HG03565 (cell line): ENCODE measurements at regions not wholly inside any gene's neighbourhood (a gene's known extent, or its start where the extent isn't known, plus 50 kb on each side); places are given as distances from the start of the nearest gene placed in this dataset.
A peak's percentile ranks its signal among the peaks of the same experiment; 100 is the strongest.
"Not testable (repeated sequence)": the region's sequence is repeated elsewhere in the genome, so short reads cannot be mapped to it uniquely, and the experiment has no call there.

Source experiments
- ATAC-seq: cut with Tn5 transposase; IDR thresholded peaks from one replicate; pipeline ENCODE4 v1.9.1; 2021; ENCODE audit warnings: mild to moderate bottlenecking, moderate library complexity; ENCODE audit not compliant: unreplicated experiment

DNA sequence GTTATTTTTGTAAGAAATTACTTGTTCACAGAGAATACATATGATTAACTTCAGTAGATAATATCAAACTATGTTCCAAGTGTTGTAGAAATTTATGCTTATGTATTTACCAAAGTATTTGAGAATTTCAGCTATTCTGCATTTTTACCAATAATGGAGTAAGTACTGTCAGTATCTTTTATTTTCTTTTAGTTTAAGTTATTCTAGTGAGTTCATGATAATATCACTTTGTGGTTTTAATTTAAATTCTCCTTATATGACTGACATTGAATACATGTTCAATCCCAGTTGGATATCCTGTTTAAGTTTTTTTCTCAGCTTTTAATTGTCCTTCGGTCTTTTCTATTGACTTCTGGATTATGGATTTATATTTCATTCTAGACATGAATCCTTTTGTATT, 1024.6 kb downstream of the EFNA5 start:
- ATAC-seq: no peak

DNA sequence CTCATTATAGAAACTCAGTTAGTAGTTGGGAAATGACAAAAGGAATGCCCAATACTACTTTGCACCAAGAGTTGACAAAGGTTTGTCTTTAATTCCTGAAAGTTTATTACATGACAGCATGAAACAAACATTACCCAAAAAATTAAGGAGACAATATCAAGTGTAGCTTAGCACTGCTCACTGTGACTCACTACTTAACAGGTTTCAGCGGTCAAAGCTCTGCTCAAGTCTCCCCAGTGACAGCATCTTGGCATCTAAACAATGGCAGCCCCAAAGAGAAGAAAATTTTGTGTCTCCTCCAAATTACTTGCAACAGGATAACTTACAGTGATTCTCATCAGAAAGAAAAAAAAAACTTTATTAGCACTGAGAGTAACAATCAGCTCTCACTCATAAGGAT, 1030.2 kb downstream of the EFNA5 start:
- ATAC-seq: no peak

DNA sequence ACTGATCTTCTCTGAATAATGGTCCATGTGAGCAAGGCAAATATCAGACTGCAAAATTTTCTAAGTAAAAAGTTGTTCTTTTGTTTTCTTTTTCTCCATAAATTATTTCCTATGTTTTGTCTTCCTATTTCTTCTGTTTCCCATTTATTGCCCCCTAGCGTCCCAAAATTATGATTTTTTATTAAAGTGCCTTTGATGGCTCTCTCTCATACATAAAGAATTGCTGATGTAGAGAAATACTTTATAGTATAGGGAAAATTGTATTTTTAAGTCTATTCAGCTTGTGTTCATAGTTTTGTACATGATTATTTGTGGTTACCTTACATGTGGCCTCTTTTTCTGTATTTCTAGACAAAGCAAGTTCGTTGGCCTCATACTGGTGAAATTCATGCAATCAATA, 1031.2 kb downstream of the EFNA5 start:
- no peak for ATAC-seq

DNA sequence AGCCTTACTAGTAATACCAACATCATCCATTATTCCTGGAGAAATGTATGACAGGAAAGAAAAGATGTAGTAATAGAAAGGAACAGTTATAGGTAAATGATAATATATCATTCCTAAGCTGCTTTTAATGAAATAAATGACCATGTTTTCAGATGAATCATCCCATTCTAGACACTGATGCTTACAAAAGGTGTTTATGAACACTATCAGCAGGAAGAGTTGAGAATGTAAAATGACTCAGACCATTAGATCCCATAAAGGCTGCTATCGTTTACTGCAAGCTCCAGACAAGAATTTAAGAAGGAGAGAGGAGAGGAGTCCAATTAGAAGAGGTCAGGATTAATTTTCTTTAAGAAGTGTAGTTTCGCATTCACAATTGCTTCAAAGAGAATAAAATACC, 1033.5 kb downstream of the EFNA5 start:
- no peak for ATAC-seq

DNA sequence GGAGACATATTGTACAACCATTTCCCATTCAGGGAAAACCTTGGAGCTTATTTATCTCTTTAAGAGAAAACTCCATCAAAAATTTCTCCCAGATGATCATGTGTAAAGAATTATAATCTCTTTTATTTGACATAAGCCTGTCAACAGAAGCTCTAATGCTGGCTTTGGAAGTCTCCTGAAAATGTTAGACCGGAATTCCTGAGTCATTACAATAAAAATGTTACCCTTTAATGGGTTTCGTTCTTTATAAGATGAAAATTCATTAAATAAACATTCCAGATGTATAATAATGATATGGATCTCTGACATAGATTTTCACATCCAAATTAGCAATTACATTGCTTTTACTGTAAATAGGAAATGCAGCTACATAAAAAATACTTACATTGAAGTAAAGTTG, 1036.4 kb downstream of the EFNA5 start:
- no peak for ATAC-seq

DNA sequence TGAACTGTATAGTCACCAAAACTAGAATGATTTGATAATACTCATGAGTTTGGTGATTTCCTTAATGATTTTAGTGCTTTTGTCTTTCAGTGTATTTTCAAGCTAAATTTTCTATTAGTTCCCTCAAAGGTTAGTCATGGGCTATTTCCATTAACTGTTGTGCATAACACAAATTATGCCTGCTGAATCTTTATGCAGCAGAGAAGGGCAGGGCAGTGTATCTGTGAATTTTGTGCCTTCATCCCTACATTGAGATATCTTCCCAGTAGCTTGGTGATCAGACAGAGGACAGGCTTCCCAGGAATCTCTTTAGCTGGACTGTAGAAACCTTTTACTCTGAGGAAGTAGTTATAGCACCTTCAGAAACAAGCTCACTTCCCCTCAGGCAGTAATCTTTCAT, 1036.9 kb downstream of the EFNA5 start:
- ATAC-seq: no peak

DNA sequence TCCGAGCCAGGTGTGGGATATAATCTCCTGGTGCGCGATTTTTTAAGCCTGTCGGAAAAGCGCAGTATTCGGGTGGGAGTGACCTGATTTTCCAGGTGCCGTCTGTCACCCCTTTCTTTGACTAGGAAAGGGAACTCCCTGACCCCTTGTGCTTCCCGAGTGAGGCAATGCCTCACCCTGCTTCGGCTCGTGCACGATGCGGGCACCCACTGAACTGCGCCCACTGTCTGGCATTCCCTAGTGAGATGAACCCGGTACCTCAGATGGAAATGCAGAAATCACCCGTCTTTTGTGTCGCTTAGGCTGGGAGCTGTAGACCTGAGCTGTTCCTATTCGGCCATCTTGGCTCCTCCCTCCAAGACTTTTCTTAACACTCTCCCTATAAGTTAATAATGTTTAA, 1042.3 kb downstream of the EFNA5 start:
- not testable (repeated sequence) for ATAC-seq

DNA sequence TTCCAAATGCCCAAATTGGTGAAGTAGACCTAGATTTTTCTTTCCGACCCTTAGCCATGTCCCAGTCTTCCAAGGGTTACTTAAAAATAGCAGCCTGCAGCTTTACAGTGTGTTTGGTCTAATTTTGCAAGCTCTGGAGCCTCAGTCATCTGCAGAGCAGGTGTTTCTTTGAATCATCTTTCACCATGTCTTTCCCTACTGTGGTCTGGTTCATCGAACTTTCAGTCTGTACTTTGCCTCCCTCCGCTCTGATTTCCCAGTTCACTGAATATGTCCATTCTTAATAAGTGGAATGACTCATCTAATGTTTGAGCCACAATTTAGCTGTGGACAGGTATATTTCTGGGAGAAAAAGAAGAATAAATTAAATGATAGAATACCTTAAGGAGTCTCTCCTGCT, 1060.7 kb downstream of the EFNA5 start:
- ATAC-seq: no peak

DNA sequence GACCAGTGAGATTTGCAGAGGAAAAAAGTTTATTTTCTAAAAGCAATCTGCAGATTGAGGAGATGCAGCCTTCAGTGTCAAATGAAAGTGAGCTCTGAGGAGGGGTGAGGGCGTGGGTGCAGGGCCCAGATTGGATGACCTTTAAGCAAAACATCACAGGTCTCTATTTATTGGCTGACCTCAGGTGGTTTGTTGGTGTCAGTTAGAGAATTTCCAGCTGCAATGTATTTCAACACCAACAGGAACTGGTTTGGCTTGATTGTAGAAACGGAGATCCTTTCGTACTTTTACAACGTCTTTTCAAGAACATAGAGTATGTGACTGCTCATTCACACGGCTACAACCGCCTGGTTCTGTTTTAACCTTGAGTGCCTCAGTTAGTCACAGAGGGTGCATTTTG, 1069.1 kb downstream of the EFNA5 start:
- peak; percentile 57 for ATAC-seq

DNA sequence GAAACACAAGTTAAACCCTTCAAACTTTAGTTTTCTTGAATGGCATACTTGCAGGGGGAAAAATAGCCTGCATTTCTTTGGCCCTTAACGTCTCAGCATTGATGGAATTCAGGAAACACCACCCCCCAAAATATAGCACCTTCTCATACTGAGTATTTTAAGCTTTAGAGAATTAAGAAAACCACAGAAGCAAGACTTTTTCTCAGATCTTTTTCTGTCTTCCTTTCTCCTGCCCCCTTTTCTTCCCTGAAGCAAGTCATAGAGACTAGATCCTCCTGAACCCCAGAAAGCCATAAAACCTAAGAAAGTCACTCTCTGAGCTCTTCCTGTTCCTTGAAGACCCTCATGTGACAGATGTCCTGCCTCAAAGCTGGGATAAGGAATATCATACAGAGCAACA, 1069.9 kb downstream of the EFNA5 start:
- no peak for ATAC-seq

DNA sequence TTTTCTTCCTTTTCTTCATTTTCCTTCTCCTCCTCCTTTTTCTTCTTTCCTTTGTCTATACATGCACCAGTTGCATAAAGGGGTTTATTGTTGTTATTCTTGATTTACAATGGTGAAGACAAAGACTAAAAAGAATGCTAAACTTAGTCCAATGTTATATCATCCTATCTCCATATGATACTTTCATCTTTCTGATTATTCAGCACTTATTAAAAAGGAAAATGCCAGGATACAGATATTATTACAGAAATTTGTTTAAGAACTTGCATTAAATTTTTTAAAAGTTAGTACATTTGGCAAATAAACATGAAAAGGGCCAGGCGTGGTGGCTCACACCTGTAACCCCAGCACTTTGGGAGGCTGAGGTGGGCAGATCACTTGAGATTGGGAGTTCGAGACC, 1074.9 kb downstream of the EFNA5 start:
- ATAC-seq: no peak

DNA sequence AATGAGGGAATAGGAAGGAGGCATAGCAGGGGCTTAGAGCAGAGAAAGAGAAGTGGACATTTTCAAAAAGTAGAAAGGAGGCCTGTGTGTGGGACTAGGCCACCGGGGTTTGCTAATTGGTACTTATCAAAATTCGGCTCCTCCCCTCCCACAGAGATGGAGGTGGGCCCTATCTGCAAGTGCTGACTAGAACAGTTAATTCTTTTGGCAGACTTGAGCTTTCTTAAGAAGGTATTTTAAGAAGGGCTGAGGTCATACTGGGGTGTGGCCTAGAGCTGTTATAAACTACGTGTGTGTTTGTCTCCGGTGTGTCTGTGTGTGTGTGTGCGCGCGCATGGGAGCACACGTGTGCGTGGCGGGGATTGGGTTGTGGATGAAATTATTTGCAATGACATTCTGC, 1086.5 kb downstream of the EFNA5 start:
- no peak for ATAC-seq

DNA sequence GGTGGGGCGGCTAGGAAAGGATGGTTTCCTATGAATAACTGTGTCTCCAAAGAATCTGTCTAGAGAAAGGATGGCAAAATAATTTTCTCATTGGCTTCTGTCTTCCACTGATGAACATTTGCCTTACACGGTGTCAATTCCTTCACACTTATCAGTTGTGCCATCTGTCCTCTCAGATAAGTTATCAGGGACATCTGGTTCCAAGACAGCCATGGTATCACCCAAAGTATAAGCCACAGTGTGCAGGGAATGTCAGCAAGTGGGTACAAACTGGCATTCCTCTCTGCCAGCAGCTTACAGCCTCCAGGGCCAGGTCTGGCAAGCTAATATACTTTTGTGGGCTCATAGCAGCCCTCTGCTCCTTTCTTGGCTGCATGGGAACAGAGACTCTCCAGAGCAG, 1092.0 kb downstream of the EFNA5 start:
- ATAC-seq: no peak

DNA sequence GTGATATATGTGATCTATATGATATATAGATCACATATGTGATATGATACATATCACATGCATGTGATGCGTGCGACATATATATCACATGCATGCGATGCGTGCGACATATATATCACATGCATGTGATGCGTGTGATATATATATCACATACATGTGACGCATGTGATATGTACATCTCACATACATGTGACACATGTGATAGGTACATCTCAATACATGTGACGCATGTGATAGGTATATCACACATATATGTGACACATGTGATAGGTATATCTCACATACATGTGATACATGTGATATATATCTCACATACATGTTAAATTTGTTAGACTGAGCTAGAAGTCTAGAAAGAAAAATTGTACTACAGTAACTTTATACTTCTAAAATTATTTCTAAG, 1095.9 kb downstream of the EFNA5 start:
- no peak for ATAC-seq

DNA sequence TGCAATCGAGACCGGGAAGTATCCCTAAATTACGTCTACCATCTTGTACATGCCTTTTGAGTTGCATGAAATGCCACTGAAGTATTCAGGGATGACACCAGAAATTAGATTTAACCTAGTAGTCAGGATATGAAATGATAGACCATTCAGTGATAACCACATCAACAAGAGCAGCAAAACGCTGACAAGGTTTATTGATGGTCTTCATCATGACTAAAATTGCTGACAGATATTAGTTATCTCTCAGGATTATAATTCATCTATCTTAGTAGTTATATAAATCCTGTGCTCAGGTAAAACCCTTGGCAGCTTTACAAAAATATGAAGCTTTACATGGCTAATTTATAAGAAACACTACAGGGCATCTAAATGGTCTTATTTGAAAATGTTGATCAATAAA, 1104.7 kb downstream of the EFNA5 start:
- no peak for ATAC-seq

DNA sequence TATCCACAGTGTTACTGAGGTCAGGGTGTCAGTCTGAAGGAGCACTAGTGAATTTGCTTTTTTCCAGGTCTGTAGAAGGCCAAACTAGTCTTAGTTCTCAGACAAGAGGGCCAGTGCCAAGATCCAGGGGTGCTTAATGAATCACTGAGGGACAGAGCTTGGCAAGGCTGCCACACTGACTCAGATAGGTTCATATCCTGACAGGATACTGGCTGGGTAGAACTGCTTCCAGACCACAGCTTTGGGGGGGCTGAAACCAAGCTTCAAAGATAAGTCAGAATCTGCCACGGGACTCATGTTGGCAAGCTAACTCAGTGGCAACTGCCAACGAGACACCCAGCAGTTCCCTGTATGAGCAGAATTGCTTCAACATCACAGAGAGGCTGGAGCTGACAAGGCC, 1125.4 kb downstream of the EFNA5 start:
- ATAC-seq: no peak

DNA sequence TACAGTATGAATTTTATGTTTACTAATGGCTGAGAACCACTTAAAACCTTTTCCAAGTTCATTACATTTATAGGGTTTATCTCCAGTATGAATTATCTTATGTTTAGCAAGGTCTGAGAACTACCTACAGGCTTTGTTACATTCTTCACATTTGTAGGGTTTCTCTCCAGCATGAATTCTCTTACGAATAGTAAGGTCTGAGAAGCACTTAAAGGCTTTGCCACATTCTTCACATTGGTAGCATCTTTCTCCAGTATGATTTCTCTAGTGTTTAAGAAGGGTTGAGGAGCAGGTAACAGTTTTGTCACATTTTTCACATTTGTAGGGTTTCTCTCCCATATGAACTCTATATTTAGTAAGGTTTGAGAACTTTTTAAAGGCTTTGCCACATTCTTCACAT, 1127.4 kb downstream of the EFNA5 start:
- no peak for ATAC-seq

DNA sequence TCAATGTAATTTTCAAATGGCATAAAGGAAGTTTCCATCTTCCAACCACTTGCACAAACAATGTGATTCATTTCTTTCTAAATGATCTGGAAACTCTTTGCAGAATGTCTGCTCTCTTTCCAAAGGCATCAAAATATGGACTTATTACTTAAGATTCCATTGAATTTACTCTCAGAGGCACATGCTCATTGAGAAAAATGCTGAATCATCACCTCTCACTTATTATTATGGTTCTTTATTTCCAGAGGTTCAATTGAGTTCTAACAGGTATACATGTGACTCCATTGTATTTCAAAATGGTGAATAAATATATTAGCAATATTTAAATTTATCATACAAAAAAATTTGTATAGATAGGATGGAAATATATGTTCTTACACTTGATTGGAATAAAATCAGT, 1140.6 kb downstream of the EFNA5 start:
- no peak for ATAC-seq

DNA sequence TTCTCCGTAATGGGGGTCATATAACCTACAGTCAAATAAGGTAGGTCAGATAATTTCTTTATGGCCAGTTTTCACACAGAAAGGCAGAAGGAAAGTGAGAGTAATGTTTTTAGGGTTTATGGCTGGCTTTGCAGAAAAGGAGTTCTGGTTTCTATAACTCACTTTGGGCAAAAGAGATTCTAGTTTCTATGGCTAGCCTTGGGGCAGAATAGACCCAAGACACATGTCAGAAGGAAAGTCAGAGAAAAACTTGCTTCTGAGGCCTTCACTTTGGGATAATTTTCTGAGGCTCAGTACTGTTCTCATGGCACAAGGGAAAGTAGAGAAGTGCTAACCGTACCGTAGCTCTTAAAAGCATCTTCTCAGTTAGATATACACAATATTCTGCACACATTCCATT, 1145.3 kb downstream of the EFNA5 start:
- no peak for ATAC-seq

DNA sequence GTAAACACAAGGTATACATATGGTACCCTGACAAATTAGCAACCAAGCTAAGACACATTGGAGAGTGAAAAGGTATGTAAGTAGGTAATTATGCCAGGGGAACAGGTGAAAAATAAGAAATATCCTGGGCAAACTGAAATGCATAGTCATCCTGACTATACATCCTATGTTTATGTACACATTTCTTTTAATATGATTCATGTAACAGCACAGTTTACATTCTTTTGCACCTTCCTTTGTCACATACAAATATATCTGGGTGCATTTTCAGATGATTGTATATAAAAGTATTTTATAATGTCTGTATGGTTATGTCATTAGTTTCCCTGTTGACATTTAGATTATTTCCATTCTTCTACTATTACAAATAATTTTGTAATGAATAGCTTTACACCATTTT, 1146.9 kb downstream of the EFNA5 start:
- ATAC-seq: no peak

DNA sequence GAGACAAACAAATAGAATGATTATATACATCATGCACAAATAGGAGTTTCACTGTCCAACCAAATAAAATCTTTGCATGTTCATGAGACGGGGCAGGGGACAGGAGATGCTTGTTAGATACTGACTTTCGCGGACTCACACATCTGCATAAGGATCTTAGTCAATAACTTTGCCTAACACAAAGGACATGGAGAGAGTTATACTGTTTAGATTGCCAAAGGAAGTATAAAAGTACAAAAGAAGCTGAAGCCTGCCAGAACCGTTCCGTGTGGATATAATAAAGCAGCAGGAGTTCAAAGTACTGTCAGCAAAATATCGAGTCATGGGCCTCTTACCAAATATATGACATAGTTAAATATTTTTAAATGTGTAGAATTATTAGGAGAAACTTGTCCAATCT, 1148.4 kb downstream of the EFNA5 start:
- no peak for ATAC-seq

DNA sequence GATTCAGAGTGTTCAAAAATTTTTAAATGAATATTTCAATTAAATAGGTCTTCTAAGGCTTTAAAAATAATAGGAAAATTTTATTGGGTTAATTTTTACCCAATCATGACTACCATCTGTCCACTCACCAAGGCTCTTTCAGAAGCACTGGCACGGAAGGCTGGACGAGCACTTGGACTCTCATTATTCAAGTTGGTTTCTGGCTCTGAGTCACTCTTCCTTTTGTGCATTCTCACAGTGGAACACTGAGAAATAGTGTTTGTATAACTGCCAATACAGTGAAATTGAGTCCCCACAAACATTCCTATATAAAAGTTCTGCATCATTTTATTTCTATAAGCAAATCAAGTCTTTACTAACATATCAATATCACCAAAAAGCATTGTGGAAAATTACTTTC, 1149.0 kb downstream of the EFNA5 start:
- no peak for ATAC-seq

DNA sequence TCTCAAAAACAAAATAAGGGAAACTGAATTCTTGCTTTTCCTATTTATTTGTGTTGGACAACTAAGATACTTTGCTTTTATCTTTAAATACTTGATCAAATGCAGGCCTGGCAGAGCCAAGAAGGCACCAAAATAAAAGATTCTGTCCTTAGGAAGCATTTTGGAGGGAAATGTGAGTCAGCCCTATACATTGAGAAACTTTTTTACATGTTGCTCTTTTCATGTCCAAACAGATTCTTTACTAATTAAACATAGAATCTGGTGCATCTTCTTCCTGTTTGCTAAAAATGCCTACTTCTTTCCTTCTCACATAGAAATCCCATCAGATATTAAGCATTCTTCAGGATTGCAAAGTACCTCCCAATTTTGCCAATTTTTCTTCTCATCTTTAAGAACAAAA, 1160.4 kb downstream of the EFNA5 start:
- no peak for ATAC-seq

DNA sequence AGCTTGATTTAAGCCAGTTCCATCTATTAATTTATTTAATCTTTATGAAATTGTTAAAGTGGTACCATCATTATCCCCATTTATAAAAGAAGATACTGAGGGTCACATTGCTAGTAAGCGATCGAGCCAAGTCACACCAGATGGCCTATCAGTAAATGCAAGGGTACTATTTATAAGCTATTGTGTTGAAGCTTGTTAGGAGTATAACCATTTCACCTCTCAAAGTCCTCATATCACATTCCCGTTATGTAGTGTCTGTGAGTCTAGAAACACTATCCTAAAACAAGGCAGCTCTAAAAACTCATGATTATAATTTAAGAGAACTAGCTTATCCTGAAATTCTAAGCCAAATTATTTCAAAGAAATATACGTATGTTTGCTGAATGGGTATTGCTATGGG, 1161.8 kb downstream of the EFNA5 start:
- no peak for ATAC-seq
